Astrocyte (in vitro differentiated cells and primary cell): ENCODE measurements at regions not wholly inside any gene's neighbourhood (a gene's known extent, or its start where the extent isn't known, plus 50 kb on each side); places are given as distances from the start of the nearest gene placed in this dataset.

ENCODE experiments used
- EZH2 ChIP-seq: IDR thresholded peaks from 2 replicates; pipeline ENCODE4 v1.6.1; 2012; ENCODE audit warnings: mild to moderate bottlenecking, low read length, inconsistent platforms; ENCODE audit not compliant: insufficient read depth
- TF ChIP-seq, protein P1 (sequence below): IDR thresholded peaks from 2 replicates; pipeline ENCODE4 v1.5.1; 2011; ENCODE audit warnings: low read depth, mild to moderate bottlenecking, inconsistent platforms, low read length, moderate library complexity; ENCODE audit not compliant: insufficient read depth

- TF ChIP-seq, protein P1, sequence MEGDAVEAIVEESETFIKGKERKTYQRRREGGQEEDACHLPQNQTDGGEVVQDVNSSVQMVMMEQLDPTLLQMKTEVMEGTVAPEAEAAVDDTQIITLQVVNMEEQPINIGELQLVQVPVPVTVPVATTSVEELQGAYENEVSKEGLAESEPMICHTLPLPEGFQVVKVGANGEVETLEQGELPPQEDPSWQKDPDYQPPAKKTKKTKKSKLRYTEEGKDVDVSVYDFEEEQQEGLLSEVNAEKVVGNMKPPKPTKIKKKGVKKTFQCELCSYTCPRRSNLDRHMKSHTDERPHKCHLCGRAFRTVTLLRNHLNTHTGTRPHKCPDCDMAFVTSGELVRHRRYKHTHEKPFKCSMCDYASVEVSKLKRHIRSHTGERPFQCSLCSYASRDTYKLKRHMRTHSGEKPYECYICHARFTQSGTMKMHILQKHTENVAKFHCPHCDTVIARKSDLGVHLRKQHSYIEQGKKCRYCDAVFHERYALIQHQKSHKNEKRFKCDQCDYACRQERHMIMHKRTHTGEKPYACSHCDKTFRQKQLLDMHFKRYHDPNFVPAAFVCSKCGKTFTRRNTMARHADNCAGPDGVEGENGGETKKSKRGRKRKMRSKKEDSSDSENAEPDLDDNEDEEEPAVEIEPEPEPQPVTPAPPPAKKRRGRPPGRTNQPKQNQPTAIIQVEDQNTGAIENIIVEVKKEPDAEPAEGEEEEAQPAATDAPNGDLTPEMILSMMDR = no peak
- no peak for TF ChIP-seq EZH2
These were observed 53.2 kb upstream of the TNRC6C start for GRCh38 chr17:77905266-77905665.
